ENCODE measurements at regions not wholly inside any gene's neighbourhood (a gene's known extent, or its start where the extent isn't known, plus 50 kb on each side); places are given as distances from the start of the nearest gene placed in this dataset.

- no peak for DNase-seq (ENCODE audit: low spot score)
Observed at GRCh38 chr2:137729305-137729704, 235.0 kb upstream of the HNMT start.

- DNase-seq (ENCODE audit: low spot score) = no peak
Observed at GRCh38 chr2:137737559-137737958, 226.7 kb upstream of the HNMT start.

GRCh38 chr2:137741784-137742362, 222.4 kb upstream of the HNMT start:
- no peak for DNase-seq (ENCODE audit: low spot score)

GRCh38 chr2:137747509-137747908, 216.8 kb upstream of the HNMT start:
- DNase-seq (ENCODE audit: low spot score) = no peak

GRCh38 chr2:137748533-137748932, 215.7 kb upstream of the HNMT start:
- DNase-seq (ENCODE audit: low spot score) = no peak

GRCh38 chr2:137764646-137765045, 199.6 kb upstream of the HNMT start:
- DNase-seq (ENCODE audit: low spot score) = no peak

- no peak for DNase-seq (ENCODE audit: low spot score)
Observed at GRCh38 chr2:137769406-137769805, 194.9 kb upstream of the HNMT start.

- no peak for DNase-seq (ENCODE audit: low spot score)
Observed at GRCh38 chr2:137770166-137770565, 194.1 kb upstream of the HNMT start.

- no peak for DNase-seq (ENCODE audit: low spot score)
Observed at GRCh38 chr2:137771064-137771463, 193.2 kb upstream of the HNMT start.

GRCh38 chr2:137772451-137772850, 191.8 kb upstream of the HNMT start:
- no peak for DNase-seq (ENCODE audit: low spot score)

GRCh38 chr2:137775529-137775928, 188.7 kb upstream of the HNMT start:
- DNase-seq (ENCODE audit: low spot score) = no peak

GRCh38 chr2:137776697-137777096, 187.6 kb upstream of the HNMT start:
- no peak for DNase-seq (ENCODE audit: low spot score)

GRCh38 chr2:137797641-137798040, 166.6 kb upstream of the HNMT start:
- DNase-seq (ENCODE audit: low spot score) = no peak

- no peak for DNase-seq (ENCODE audit: low spot score)
Observed at GRCh38 chr2:137799600-137799999, 164.7 kb upstream of the HNMT start.

- no peak for DNase-seq (ENCODE audit: low spot score)
Observed at GRCh38 chr2:137800386-137800785, 163.9 kb upstream of the HNMT start.

GRCh38 chr2:137801228-137801627, 163.0 kb upstream of the HNMT start:
- no peak for DNase-seq (ENCODE audit: low spot score)

GRCh38 chr2:137802038-137802437, 162.2 kb upstream of the HNMT start:
- DNase-seq (ENCODE audit: low spot score) = no peak

GRCh38 chr2:137806068-137806805, 158.0 kb upstream of the HNMT start:
- no peak for DNase-seq (ENCODE audit: low spot score)

GRCh38 chr2:137809252-137809651, 155.0 kb upstream of the HNMT start:
- no peak for DNase-seq (ENCODE audit: low spot score)

- no peak for DNase-seq (ENCODE audit: low spot score)
Observed at GRCh38 chr2:137809837-137810236, 154.4 kb upstream of the HNMT start.

GRCh38 chr2:137812517-137812916, 151.8 kb upstream of the HNMT start:
- DNase-seq (ENCODE audit: low spot score) = no peak

- no peak for DNase-seq (ENCODE audit: low spot score)
Observed at GRCh38 chr2:137813176-137813575, 151.1 kb upstream of the HNMT start.

- no peak for DNase-seq (ENCODE audit: low spot score)
Observed at GRCh38 chr2:137817058-137817457, 147.2 kb upstream of the HNMT start.

GRCh38 chr2:137823196-137823595, 141.1 kb upstream of the HNMT start:
- no peak for DNase-seq (ENCODE audit: low spot score)
